HG03139 (cell line): ENCODE measurements at regions not wholly inside any gene's neighbourhood (a gene's known extent, or its start where the extent isn't known, plus 50 kb on each side); places are given as distances from the start of the nearest gene placed in this dataset.
"Not testable (repeated sequence)": the region's sequence is repeated elsewhere in the genome, so short reads cannot be mapped to it uniquely, and the experiment has no call there.

Experiments used
- ATAC-seq: cut with Tn5 transposase; IDR thresholded peaks from one replicate; pipeline ENCODE4 v1.9.1; 2021; ENCODE audit not compliant: unreplicated experiment

- no peak for ATAC-seq
Measured at GRCh38 chr15:81939604-81940440, 106.0 kb downstream of the MEX3B start.

- ATAC-seq: no peak
Measured at GRCh38 chr15:81937189-81937588, 108.6 kb downstream of the MEX3B start.

- no peak for ATAC-seq
Measured at GRCh38 chr15:81930582-81931369, 115.0 kb downstream of the MEX3B start.

GRCh38 chr15:81929557-81929956 is 116.3 kb downstream of the MEX3B start:
- no peak for ATAC-seq

GRCh38 chr15:81926981-81927380 is 118.8 kb downstream of the MEX3B start:
- ATAC-seq: no peak

- no peak for ATAC-seq
Measured at GRCh38 chr15:81924729-81925128, 121.1 kb downstream of the MEX3B start.

- ATAC-seq: no peak
Measured at GRCh38 chr15:81923561-81924350, 122.1 kb downstream of the MEX3B start.

- no peak for ATAC-seq
Measured at GRCh38 chr15:81922143-81922542, 123.7 kb downstream of the MEX3B start.

- no peak for ATAC-seq
Measured at GRCh38 chr15:81921163-81921562, 124.7 kb downstream of the MEX3B start.

- ATAC-seq: not testable (repeated sequence)
Measured at GRCh38 chr15:81918767-81919166, 127.1 kb downstream of the MEX3B start.

GRCh38 chr15:81916451-81916850 is 129.4 kb downstream of the MEX3B start:
- no peak for ATAC-seq

GRCh38 chr15:81915990-81916389 is 129.8 kb downstream of the MEX3B start:
- no peak for ATAC-seq

GRCh38 chr15:81914734-81915256 is 131.0 kb downstream of the MEX3B start:
- no peak for ATAC-seq

- ATAC-seq: no peak
Measured at GRCh38 chr15:81914333-81914732, 131.5 kb downstream of the MEX3B start.

GRCh38 chr15:81911022-81911971 is 134.5 kb downstream of the MEX3B start:
- no peak for ATAC-seq

GRCh38 chr15:81910355-81911021 is 135.3 kb downstream of the MEX3B start:
- ATAC-seq: no peak

- ATAC-seq: no peak
Measured at GRCh38 chr15:81909011-81909358, 136.8 kb downstream of the MEX3B start.

- ATAC-seq: no peak
Measured at GRCh38 chr15:81908111-81908510, 137.7 kb downstream of the MEX3B start.

- no peak for ATAC-seq
Measured at GRCh38 chr15:81907521-81907920, 138.3 kb downstream of the MEX3B start.

GRCh38 chr15:81905889-81906288 is 139.9 kb downstream of the MEX3B start:
- ATAC-seq: no peak
